Fibroblast of gingiva (primary cell): ENCODE measurements at regions not wholly inside any gene's neighbourhood (a gene's known extent, or its start where the extent isn't known, plus 50 kb on each side); places are given as distances from the start of the nearest gene placed in this dataset.

ENCODE experiments used
- DNase-seq: peaks from one replicate; pipeline ENCODE4 v3.0.0-alpha.2; 2011; ENCODE audit warnings: low read depth

- no peak for DNase-seq
These were observed 50.2 kb upstream of the CDK1 start for GRCh38 chr10:60728056-60728455.

GRCh38 chr10:60726257-60726656 lies 52.0 kb upstream of the CDK1 start:
- no peak for DNase-seq

DNA sequence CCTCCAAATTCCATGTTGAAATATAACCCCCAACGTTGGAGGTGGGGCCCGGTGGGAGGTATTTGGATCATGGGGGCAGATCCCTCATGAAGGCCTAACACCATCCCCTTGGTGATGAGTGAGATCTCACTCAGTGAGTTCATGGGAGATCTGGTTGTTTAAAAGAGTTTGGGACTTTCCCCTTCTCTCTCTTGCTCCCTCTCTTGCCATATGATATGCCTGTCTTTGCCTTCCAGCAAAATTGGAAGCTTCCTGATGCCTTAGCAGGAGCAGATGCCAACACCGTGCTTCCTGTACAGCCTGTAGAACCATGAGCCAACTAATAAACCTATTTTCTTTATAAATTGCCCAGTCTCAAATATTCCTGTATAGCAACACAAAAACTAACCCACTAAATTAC lies 55.7 kb upstream of the CDK1 start:
- DNase-seq, result no peak

DNA sequence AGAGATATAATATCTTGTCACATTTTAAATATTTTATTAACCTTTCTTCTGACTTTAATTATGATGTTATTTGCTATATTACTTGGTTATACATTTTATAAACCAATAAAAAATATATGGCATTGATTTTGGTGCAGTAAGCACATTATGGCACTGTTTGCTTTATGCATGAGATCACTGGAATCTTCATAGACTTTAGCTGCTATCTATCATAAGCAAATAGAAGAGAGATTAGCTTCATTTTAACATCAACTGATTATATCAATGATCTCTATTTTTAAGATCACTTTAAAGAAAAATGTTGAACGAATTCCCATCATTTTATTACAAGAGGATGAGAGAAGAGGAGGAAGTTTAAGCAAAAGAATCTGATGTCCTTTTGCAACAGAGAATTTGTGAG lies 58.6 kb upstream of the CDK1 start:
- no peak for DNase-seq

DNA sequence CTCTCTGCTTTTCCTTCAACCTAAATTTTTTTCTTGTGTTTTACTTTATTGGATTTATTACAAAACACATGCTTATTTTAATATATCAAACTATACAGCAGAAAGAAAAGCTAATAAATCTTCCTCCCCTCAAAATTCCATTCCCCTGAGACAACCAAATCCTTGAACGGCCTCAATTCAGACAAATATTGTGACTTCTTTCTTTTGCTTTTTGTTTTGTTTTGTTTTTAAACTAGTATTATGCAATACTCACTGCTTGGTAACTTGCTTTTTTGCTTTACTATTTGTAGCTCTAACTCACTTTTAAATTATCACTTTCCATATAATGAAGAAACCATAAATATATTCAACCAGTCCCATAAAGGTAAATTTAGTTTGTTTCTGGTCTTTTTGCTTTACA lies 59.4 kb upstream of the CDK1 start:
- DNase-seq, result no peak

DNA sequence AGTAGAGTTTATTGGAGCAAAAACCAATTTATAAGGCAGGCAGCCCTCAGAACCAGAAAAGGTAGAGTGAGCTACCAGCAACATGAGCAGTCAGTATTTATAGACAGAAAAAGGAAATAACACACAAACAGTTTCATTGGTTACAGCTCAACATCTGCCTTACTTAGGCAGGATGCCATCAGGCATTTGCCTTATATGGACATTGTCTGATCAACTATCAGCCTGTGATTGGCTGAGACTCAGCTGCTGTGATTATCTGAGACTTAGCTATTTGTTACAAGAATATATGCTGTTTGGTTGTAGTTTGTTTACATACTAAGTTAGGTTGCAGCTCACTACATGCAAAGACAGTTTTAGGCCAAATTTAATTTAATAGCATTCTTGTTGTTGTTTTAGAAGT lies 60.4 kb upstream of the CDK1 start:
- no peak for DNase-seq

DNA sequence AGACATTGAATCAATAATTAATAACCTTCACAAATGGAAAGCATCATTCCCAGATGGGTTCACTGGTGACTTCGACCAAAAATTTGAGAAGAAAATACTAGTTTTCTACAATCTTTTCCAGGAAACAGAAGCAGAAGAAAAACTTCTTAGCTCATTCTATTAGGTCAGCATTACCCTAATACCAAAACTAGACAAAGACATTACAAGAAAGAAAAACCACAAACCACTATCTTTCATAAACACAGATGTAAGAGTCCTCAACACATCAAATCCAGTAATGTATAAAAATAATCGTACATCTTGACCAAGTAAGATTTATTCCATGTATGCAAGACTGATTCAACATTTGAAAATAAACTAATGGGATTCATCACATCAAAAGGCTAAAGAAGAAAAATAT lies 64.0 kb upstream of the CDK1 start:
- no peak for DNase-seq

- no peak for DNase-seq
These were observed 66.8 kb upstream of the CDK1 start for GRCh38 chr10:60711496-60711895.

GRCh38 chr10:60710041-60710440 lies 68.2 kb upstream of the CDK1 start:
- no peak for DNase-seq

DNA sequence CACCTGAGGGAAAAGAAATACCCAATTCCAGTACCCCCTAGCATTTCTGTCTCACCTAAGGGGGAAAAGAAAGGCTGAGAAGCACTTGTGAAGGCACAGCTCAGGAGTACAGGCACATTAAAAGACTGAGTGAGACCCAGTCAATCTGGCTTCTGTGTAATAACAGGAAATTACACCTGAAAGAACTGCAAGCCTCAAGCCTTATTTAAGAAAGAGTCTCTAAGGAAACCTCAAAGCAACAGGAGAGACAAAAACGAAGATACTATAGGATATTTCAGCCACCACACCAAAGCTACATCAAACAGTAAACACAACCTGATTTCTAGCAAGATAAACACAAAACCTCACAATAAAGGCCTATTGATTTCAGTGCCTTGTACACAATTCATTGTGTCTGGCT lies 69.6 kb upstream of the CDK1 start:
- DNase-seq, result no peak

DNA sequence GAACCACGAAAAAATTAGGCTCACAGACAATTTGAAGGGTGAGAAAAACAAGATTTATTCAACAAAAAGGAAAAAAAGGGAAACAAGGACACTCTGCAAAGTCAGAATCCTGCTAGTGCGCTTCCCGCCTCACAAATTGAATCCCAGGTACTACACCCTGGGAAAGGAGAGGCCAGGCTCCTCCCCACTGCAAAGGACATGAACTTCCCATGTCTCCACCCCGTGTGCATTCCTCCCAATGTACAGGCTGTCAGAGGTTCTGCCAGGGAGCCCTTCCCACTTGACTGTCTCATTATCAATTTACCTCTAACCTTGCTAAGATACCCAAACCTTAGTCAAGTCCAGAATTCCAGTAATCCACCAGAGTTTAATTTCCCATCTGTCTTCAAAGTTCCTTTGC lies 70.4 kb upstream of the CDK1 start:
- no peak for DNase-seq

DNA sequence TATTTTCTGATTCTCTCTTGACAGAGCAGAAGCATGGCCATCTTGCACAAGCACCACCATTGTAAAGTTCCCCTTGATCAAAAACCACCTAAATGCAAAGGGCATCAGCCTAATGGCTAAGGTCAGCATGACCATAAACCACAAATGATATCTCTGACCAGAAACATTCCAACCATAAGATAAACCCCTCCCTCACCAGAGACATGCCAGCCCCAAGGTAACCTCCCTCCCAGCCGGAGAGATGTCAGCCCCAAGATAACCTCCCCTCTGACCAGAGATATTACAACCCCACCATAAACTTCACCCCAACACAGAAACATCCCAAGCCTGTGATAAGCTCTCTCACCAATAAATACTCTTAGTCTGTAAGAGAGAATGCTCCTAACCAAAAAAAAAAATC lies 72.1 kb upstream of the CDK1 start:
- no peak for DNase-seq

DNA sequence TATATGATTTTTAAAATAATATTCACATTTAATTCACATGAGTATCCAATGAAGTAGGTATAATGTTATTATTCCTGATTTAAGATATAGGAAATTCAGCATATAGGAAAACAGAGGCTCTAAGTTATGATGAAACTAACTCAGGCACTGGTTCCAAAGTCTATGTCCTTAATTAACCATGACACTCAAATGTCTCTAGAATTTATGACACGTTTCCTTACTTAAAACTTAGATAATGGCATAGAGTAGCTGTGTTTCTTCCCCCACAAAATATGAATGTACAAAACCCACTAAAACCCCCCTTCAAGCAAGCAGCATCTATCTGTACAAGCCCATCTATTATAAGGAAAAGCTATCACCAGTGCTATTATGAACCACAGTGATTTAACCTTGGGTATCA lies 72.9 kb upstream of the CDK1 start:
- DNase-seq, result no peak

- DNase-seq, result no peak
These were observed 73.8 kb upstream of the CDK1 start for GRCh38 chr10:60704471-60704870.

DNA sequence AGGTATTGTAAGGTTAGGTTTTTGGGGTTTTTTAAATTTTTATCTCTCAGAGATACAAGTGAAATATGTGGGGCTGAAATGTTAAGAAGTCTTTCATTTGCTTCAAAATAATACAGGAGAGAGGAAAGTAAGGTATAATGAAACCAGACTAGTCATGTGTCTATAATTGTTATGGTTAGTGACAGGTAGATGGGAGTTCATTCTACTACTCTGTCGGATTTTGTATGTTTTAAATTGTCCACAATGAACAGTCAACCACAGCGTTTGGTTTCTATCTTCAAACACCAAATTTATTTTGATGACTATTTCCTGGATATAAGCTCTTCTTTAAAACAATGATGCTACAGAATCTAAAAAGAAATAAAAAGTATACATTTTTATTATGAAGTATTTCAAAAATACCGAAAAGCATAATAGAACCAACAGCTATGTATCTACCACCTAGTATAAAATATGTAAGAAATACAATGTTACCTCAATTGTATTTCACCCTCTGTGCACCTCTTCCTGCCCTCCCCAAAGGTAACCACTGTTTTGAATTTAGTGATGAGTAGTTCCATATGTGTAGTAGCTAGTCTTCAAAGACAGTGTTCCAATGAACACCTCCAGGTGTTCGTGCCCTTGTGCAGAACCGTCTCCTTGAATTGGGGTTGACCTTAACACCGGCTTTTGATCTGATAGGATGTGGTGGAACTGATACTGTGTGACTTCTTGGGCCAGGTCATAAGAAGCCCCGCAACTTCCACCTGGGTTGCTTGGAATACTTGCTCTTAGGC lies 74.8 kb upstream of the CDK1 start:
- DNase-seq, result no peak

DNA sequence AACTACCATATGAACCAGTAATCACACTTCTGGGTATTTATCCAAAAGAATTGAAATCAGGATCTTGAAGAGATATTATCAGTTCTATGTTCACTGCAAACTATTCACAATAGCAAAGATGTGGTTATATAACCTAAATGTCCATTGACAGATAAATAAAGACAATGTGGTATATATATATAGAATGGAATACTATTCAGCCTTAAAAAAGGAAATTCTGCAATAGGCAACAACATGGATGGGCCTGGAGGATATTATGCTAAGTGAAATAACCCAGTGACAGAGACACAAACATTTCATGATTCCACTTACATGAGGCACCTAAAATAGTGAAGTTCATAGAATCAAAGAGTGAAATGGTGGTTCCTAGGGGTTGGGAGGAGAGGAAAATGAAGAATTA lies 90.6 kb upstream of the CDK1 start:
- DNase-seq, result no peak

GRCh38 chr10:60684091-60684490 lies 94.2 kb upstream of the CDK1 start:
- no peak for DNase-seq

GRCh38 chr10:60681103-60681502 lies 97.2 kb upstream of the CDK1 start:
- DNase-seq, result no peak

GRCh38 chr10:60679388-60679990 lies 98.8 kb upstream of the CDK1 start:
- no peak for DNase-seq

DNA sequence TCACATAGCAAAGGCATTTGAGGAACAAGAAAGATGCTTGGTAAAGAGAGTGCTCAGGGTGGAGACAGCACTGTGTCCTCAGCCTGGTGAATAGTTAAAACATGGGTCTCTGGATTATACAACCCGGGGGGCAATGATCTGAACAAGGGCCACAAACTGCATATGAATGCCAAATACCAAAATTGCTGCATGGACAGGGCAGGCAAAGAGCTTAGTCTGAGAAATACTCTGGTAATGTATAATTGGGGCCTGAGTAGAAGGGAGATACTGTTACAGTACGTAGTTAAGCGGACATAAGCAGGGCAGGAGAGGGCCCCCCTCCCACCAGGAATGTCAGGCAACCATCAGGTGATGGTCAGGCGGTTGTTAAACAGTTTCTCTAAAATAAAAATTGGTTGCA lies 99.3 kb upstream of the CDK1 start:
- DNase-seq, result no peak

DNA sequence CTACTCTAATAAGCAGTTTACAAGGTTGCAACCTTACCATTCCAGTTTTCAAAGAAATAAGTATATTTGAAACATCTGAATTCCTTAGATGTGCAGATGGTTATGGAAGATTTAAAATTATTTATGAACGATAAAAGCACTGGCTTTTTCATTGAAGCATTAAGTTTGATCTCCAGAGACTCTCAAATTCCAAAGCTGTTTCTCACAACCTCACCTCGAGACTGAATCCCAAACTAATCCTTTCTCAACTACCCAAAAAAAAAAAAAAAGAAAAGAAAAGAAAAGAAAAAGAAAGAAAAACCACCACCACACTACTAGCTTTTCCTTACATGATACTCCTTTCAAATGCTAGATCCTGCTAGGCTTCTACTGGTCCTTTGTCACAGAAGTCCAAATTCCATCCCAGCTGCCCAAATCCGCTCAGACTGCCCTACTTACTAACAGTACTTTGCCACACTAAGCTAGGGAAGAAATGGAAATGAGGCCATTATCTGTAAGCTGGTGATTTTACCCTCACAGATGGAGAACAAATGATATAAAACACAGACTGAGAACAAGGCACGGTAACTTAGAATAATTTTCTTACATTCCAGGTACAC lies 100.6 kb upstream of the CDK1 start:
- no peak for DNase-seq

DNA sequence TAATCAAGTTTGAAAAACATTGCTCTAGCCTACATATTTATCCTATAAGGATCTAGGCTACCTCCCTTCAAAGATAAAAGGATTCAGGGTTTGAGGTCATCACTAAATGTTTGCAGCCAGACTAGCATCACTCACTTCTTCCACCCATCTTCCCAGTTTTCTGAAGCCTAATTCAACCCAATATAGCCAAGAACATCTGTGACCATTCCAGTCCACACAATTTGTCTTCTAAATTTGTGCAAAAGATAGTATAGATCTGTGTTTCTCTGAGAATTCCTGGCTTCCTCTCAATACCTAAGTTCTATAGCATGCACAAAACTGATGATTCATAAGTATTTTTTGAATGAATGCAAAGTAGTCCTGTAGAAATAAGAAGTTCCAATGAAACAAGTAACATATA lies 103.0 kb upstream of the CDK1 start:
- no peak for DNase-seq

- no peak for DNase-seq
These were observed 108.8 kb upstream of the CDK1 start for GRCh38 chr10:60669501-60669900.

GRCh38 chr10:60666221-60666620 lies 112.1 kb upstream of the CDK1 start:
- DNase-seq, result peak; percentile 2
